ENCODE measurements at regions not wholly inside any gene's neighbourhood (a gene's known extent, or its start where the extent isn't known, plus 50 kb on each side); places are given as distances from the start of the nearest gene placed in this dataset.

DNA sequence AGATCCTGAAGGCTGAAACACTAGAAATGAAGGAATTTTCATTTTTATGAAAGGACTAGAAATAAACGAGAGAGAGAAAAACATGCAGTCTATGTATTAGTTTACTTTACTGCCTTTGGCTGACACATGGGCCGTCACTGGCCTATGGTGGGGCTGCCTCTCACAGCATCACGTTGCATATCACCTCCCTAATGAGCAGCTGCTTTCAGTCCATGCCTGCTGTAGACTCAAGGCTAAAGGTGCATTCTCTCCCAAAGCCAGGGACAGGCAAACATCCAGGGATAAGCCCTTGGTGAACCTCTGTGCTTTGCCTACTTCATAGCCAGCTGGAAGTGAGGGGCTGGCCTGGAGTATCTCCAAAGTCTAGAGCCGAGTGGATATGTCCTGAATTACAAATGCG, 359.4 kb downstream of the GPAM start:
- no peak for TF ChIP-seq CTCF (IDR thresholded peaks at IDR 0.05; ENCODE audit: borderline replicate concordance, control extremely low read depth, extremely low read depth, insufficient read depth, missing control alignments)
- DNase-seq (ENCODE audit: low spot score) = no peak
- in situ Hi-C loops (cut with MboI; ENCODE audit: low sequenced_read_pairs, unreplicated experiment) = no loop called here

DNA sequence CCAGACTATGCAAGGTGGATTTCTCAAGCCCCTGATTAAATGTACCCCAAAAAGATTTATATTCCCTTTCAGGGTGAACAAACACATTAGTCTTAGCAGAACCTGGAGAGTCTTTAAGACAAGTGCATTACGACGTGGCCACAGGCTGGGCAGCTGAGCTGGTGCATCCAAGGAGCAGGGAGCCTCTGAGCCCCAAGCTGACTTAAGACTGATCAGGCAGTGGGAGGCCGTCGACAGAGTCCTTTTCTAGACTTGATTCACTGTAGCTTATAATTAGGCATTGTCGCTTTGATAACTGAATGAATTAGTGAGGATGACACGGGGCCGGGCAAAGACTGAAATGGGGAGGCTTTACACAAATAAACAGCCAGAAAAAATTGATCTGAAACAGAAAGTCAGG, 353.2 kb downstream of the GPAM start:
- TF ChIP-seq CTCF (IDR thresholded peaks at IDR 0.05; ENCODE audit: borderline replicate concordance, control extremely low read depth, extremely low read depth, insufficient read depth, missing control alignments) = no peak
- in situ Hi-C loops (cut with MboI; ENCODE audit: low sequenced_read_pairs, unreplicated experiment) = no loop called here
- DNase-seq (ENCODE audit: low spot score) = no peak

- TF ChIP-seq CTCF (IDR thresholded peaks at IDR 0.05; ENCODE audit: borderline replicate concordance, control extremely low read depth, extremely low read depth, insufficient read depth, missing control alignments) = no peak
- in situ Hi-C loops (cut with MboI; ENCODE audit: low sequenced_read_pairs, unreplicated experiment) = no loop called here
- no peak for DNase-seq (ENCODE audit: low spot score)
Measured at GRCh38 chr10:111831058-111831457, 352.5 kb downstream of the GPAM start.

DNA sequence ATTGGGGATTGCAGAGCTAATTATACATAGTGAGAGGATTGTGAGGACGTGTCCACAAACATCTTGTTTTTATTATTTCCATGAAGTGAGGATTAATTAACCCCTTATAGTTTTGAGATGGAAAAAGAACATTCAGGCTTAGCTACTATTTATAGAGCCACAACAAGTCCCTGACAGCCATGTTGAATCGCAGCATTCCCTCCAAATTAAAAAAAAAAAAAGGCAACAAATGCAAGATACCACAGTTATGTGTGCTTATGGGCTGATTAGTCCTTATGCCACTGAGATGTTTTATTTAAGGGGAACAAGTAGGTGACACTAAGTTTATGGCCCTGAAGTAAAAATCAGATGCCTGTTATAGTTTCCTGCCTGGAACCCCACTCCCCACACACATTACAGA, 350.3 kb downstream of the GPAM start:
- no peak for DNase-seq (ENCODE audit: low spot score)
- in situ Hi-C loops (cut with MboI; ENCODE audit: low sequenced_read_pairs, unreplicated experiment) = no loop called here
- no peak for TF ChIP-seq CTCF (IDR thresholded peaks at IDR 0.05; ENCODE audit: borderline replicate concordance, control extremely low read depth, extremely low read depth, insufficient read depth, missing control alignments)

GRCh38 chr10:111835574-111835973, 348.0 kb downstream of the GPAM start:
- no peak for TF ChIP-seq CTCF (IDR thresholded peaks at IDR 0.05; ENCODE audit: borderline replicate concordance, control extremely low read depth, extremely low read depth, insufficient read depth, missing control alignments)
- no peak for DNase-seq (ENCODE audit: low spot score)
- in situ Hi-C loops (cut with MboI; ENCODE audit: low sequenced_read_pairs, unreplicated experiment) = no loop called here

GRCh38 chr10:111836064-111836463, 347.5 kb downstream of the GPAM start:
- no peak for TF ChIP-seq CTCF (IDR thresholded peaks at IDR 0.05; ENCODE audit: borderline replicate concordance, control extremely low read depth, extremely low read depth, insufficient read depth, missing control alignments)
- in situ Hi-C loops (cut with MboI; ENCODE audit: low sequenced_read_pairs, unreplicated experiment) = no loop called here
- no peak for DNase-seq (ENCODE audit: low spot score)

- no peak for TF ChIP-seq CTCF (IDR thresholded peaks at IDR 0.05; ENCODE audit: borderline replicate concordance, control extremely low read depth, extremely low read depth, insufficient read depth, missing control alignments)
- DNase-seq (ENCODE audit: low spot score) = no peak
- in situ Hi-C loops (cut with MboI; ENCODE audit: low sequenced_read_pairs, unreplicated experiment) = no loop called here
Measured at GRCh38 chr10:111836571-111836970, 347.0 kb downstream of the GPAM start.

Data from GM13976 (cell line).